Lower leg skin (tissue), 3 donors: ENCODE measurements at regions not wholly inside any gene's neighbourhood (a gene's known extent, or its start where the extent isn't known, plus 50 kb on each side); places are given as distances from the start of the nearest gene placed in this dataset.

Experiments used
- CTCF ChIP-seq, 3 donors: fragments of 450-650 bp; IDR thresholded peaks; one replicate each; pipeline ENCODE4 v1.5.1; 2016; ENCODE audit warnings: antibody characterized with exemption in 3 of 3, mild to moderate bottlenecking in 3 of 3, moderate library complexity in 2 of 3
- POLR2A ChIP-seq, 2 donors: fragments of 450-650 bp; IDR thresholded peaks; one replicate each; pipeline ENCODE4 v1.6.1; 2016 to 2017; ENCODE audit warnings: antibody characterized with exemption in 2 of 2, mild to moderate bottlenecking in 1 of 2, moderate library complexity in 1 of 2

- TF ChIP-seq CTCF (IDR thresholded peaks at IDR 0.05): no peak
- no peak for TF ChIP-seq POLR2A (IDR thresholded peaks at IDR 0.05)
Observed at GRCh38 chr9:102403514-102403913, 591.6 kb upstream of the CYLC2 start.
